Activated T-helper 17 cell treated with anti-CD3 and anti-CD28 coated beads, Interleukin-2, amount 50 U/mL, for 72 hours (primary cell): ENCODE measurements at regions not wholly inside any gene's neighbourhood (a gene's known extent, or its start where the extent isn't known, plus 50 kb on each side); places are given as distances from the start of the nearest gene placed in this dataset.

ENCODE experiments used
- ATAC-seq: fragments of 150-1000 bp; cut with Tn5 transposase; replicated peaks from 2 replicates; pipeline ENCODE4 v1.10.0; 2021; ENCODE audit warnings: mild to moderate bottlenecking, moderate library complexity
- H3K27ac Mint-ChIP-seq: one replicate; pipeline ENCODE4 v1.8.0; 2022; ENCODE audit warnings: mixed read lengths
- H3K27me3 Mint-ChIP-seq: one replicate; pipeline ENCODE4 v1.8.0; 2022; ENCODE audit warnings: mixed read lengths
- H3K36me3 Mint-ChIP-seq: one replicate; pipeline ENCODE4 v1.8.0; 2022; ENCODE audit warnings: low read depth, mild to moderate bottlenecking, mixed read lengths
- H3K4me1 Mint-ChIP-seq: one replicate; pipeline ENCODE4 v1.8.0; 2022; ENCODE audit warnings: mixed read lengths
- H3K4me3 Mint-ChIP-seq: one replicate; pipeline ENCODE4 v1.8.0; 2022; ENCODE audit warnings: mild to moderate bottlenecking, mixed read lengths
- H3K9me3 Mint-ChIP-seq: one replicate; pipeline ENCODE4 v1.8.0; 2022; ENCODE audit warnings: mixed read lengths

DNA sequence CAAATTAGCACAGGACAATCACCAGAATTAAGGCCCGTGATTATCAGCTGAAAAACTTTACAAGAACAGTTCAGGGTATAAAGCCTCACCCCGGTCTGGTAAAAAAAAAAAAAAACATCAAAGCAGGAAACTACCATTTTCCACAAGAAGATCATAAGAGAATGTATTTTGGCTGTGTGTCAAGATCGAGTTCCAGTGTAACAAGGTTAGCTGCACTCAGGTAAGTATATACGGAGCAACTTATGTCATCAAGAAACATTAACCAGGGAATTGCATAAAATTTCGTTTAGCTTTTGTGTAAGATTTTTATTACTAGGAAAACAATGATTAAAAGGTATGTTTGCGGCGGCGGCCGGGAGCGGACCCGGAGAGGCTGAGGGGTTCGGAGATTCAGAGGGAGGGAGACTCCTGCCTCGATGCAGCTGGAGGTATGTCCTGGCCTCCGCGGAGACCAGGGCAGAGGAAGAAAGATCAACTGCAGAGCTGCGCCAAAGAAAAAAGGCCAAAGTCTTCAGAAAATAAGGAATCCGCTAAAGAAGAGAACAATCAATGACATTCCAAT, 533.8 kb upstream of the CNTNAP2 start:
- Mint-ChIP-seq H3K4me3 (no peak overlapping the region), H3K9me3 (peaks cover 4% of the 10 kb centered on the region), H3K36me3 (no peaks in the 10 kb centered on the region), H3K27ac (no peak overlapping the region), H3K27me3 (no peaks in the 10 kb centered on the region), H3K4me1 (no peaks in the 10 kb centered on the region)
- no peak for ATAC-seq

DNA sequence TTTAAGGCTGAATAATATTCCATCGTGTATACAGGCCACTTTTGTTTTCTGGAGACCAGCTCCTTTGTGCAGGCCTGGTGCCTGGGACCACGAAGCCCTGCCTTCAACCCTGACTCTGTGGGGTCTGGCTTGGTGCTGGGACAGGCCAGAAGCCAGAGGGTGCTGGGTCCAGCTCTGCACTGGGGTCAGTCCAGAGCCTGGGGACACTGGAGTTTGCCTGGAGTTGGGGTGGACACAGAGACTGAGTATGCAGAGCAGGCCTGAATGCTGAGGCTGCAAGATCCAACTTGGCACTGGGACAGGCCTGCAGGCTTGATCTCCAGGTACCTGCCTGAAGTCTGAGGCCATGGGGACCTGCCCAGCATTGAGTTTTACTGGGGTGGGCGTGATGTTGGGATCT, 558.8 kb upstream of the CNTNAP2 start:
- Mint-ChIP-seq H3K27ac (no peak overlapping the region), H3K36me3 (no peaks in the 10 kb centered on the region), H3K4me3 (no peak overlapping the region), H3K27me3 (no peaks in the 10 kb centered on the region), H3K9me3 (peaks cover 10% of the 10 kb centered on the region), H3K4me1 (no peaks in the 10 kb centered on the region)
- no peak for ATAC-seq

DNA sequence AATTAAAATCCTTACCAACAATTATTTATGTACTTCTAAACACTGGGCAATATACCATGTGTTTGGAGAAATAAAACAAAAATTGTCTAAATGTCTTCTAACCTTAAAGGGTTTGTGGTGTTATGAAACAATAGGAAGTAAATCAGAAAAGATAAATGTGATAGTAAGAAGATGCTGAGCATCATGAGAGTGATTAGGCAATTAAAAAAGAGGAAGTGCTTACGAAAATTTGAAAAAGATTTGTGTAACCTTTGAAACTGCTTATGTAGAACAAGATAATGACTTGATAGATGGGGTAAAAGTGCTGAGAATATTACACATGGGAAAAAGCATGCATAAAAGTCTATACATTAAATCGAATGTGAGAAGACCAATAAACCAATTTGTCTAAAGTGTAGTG, 573.4 kb upstream of the CNTNAP2 start:
- Mint-ChIP-seq H3K36me3 (no peaks in the 10 kb centered on the region), H3K9me3 (peaks cover 3% of the 10 kb centered on the region), H3K4me3 (no peak overlapping the region), H3K27ac (no peak overlapping the region), H3K27me3 (no peaks in the 10 kb centered on the region), H3K4me1 (no peaks in the 10 kb centered on the region)
- ATAC-seq: no peak

DNA sequence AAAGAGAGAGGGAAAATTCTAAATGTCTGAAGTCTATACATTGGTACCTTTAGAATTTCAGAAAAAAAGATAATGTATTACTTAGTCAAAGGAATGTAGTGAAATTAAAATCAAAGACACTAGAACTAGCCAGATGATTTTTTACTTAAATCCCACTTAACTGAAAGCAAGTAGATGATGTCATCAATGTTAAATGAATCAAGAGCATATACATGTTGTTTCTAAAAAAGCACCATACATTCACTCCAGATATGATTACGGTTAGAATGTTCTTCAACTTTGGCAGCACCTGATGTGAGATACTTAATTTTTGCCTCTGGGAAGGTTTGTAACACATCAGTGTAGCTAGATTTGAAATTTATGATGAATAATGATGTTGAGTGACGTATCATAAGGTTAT, 576.7 kb upstream of the CNTNAP2 start:
- Mint-ChIP-seq H3K36me3 (no peaks in the 10 kb centered on the region), H3K4me1 (no peaks in the 10 kb centered on the region), H3K4me3 (no peak overlapping the region), H3K27me3 (no peaks in the 10 kb centered on the region), H3K27ac (no peak overlapping the region), H3K9me3 (peaks cover 3% of the 10 kb centered on the region)
- no peak for ATAC-seq

DNA sequence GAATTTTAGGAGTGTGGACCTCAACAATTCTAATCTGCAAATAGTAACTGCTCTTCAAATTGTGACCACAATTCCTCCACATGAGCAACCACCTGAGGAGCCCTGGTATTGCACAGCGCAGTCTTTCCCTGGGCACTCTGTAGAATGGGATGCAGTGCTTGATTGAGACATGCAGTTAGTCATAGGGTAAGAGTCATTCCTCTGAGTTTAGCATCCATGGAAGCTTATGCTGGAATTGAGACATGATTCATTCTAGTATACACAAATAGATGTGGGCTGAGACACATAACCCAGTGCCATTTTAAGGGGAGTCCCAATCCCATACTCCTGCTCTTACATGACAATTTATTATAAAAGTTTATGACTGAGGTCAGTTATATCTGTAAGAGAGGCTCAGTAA, 582.3 kb upstream of the CNTNAP2 start:
- ATAC-seq: no peak
- H3K27me3 Mint-ChIP-seq: no peaks in the 10 kb centered on the region
- H3K4me1 Mint-ChIP-seq: no peaks in the 10 kb centered on the region
- no peak overlapping the region for H3K27ac Mint-ChIP-seq
- H3K9me3 Mint-ChIP-seq: peaks cover 10% of the 10 kb centered on the region
- H3K36me3 Mint-ChIP-seq: no peaks in the 10 kb centered on the region
- H3K4me3 Mint-ChIP-seq: no peak overlapping the region

DNA sequence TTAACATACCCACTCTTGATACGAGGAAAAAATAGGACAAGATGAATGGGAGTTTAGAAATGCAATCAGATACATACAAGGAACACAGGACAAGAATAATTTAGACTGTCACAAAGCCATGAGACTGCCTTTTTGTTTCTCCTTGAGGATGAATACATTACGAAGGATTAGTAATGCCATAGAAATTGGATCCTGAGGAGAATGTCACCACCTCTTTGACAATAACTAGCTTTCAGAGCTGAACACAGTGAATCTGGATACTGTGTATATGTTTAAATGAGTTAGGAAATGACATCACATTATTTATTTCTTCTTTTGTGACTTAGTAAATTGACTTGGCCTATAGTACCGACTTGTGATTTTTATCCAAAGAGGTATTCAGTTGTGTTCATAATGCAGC, 596.3 kb upstream of the CNTNAP2 start:
- Mint-ChIP-seq H3K9me3 (peaks cover 4% of the 10 kb centered on the region), H3K36me3 (no peaks in the 10 kb centered on the region), H3K4me1 (no peaks in the 10 kb centered on the region), H3K4me3 (no peak overlapping the region), H3K27ac (no peak overlapping the region), H3K27me3 (no peaks in the 10 kb centered on the region)
- no peak for ATAC-seq

DNA sequence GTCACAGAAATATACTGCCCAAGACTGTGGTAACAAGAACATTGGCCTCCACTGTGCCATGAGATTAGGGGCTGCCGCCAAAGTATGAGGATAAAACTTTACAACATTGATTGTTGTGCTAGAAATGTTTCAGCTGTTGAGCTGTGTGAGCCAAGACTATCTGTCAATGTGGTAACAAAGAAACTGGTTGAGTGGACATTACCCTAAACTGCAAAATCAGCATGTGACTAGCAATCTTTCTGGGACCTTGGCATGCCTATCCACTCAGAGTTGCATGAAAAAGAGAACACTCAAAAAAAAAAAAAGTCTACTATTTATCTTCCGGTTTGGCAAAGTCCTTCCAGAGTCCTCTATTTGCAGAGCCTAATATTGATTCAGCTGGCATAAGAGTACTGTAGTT, 605.6 kb upstream of the CNTNAP2 start:
- Mint-ChIP-seq H3K9me3 (peaks cover 3% of the 10 kb centered on the region), H3K36me3 (no peaks in the 10 kb centered on the region), H3K27ac (no peak overlapping the region), H3K27me3 (no peaks in the 10 kb centered on the region), H3K4me3 (no peak overlapping the region), H3K4me1 (no peaks in the 10 kb centered on the region)
- ATAC-seq: no peak

DNA sequence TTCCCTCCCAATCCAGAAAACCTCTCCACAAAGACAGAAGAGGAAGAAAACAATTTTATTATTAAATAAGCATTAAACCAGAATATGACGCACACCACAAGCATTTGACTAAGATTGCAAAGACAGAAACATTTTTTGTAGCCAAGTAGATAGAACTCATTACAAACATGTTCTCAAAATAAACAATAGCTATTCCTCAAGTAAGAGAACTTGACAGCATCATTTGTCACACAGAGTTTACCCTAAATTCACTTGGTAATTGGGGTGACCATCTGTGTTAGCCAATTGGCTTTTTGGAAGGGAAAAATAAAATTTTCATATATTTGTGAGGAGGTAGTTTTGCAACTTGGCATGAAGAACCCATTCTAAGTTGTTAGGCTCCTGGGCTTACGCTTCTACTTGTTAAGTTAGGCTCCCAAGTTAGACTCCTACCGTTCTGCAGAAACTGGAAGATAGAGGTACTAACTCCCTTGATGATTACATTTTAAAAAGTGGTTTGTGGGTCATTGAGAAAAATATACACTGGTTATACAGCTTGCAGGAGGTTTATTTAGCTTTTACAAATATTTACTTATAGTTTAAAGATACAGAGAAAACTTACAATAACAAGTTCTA, 618.6 kb upstream of the CNTNAP2 start:
- Mint-ChIP-seq H3K4me1 (no peaks in the 10 kb centered on the region), H3K9me3 (peaks cover 13% of the 10 kb centered on the region), H3K36me3 (no peaks in the 10 kb centered on the region), H3K27me3 (no peaks in the 10 kb centered on the region), H3K27ac (no peak overlapping the region), H3K4me3 (no peak overlapping the region)
- no peak for ATAC-seq

DNA sequence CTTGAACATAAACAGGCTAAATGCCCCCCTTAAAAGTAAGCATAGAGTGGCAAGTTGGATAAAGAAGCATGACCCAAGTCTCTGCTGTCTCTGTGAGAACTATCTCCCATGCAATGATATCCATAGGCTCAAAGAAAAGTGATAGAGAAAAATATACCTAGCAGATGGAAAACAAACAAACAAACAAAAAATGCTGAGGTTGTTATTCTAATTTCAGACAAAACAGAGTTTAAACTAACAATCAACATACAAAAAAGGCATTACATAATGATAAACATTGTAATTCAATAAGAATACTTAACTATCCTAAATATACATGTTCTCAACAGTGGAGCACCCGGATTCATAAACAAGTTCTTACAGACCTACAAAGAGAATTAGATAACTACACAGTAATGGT, 626.2 kb upstream of the CNTNAP2 start:
- no peaks in the 10 kb centered on the region for H3K27me3 Mint-ChIP-seq
- ATAC-seq: no peak
- H3K9me3 Mint-ChIP-seq: peaks cover 9% of the 10 kb centered on the region
- no peak overlapping the region for H3K27ac Mint-ChIP-seq
- H3K4me3 Mint-ChIP-seq: no peak overlapping the region
- no peaks in the 10 kb centered on the region for H3K4me1 Mint-ChIP-seq
- no peaks in the 10 kb centered on the region for H3K36me3 Mint-ChIP-seq

DNA sequence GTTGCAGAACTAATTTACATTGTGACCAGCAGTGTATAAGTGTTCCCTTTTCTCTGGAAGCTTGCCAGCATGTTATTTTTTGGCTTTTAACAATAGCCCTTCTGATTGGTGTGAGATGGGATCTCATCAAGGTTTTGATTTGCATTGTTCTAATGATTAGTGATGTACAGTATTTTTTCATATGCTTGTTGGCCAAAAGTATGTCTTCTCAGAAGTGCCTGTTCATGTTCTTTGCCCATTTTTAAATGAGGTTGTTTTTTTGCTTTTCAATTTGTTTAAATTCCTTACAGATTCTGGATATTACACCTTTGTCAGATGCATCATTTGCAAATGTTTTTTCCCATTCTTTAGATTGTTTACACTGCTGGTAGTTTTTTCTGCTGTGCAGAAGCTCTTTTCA, 627.0 kb upstream of the CNTNAP2 start:
- Mint-ChIP-seq H3K9me3 (peaks cover 9% of the 10 kb centered on the region), H3K4me1 (no peaks in the 10 kb centered on the region)

DNA sequence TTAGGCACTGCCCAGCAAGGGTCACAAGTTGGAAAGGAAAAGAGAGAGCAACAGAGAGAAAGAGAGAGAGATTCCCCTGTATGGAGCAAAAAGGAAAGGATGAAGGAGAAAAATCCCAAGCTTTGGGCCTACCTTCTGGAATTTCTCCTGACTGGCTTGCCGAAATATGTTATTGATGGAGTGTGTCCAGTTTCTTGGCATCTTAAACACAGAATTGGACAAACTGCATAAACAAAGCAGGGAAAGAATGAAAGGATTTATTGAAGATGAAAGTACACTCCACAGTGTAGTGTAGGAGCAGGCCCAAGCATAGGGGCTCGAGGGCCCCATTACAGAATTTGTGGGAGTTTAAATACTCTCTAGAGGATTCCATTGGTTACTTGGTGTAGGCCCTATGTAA, 627.8 kb upstream of the CNTNAP2 start:
- H3K4me1 Mint-ChIP-seq: no peaks in the 10 kb centered on the region
- no peak for ATAC-seq
- H3K36me3 Mint-ChIP-seq: no peaks in the 10 kb centered on the region
- H3K27ac Mint-ChIP-seq: no peak overlapping the region
- H3K4me3 Mint-ChIP-seq: no peak overlapping the region
- no peaks in the 10 kb centered on the region for H3K27me3 Mint-ChIP-seq
- H3K9me3 Mint-ChIP-seq: peaks cover 9% of the 10 kb centered on the region

More for the DNA sequence above, 627.0 kb upstream of the CNTNAP2 start:
- H3K36me3 Mint-ChIP-seq: no peaks in the 10 kb centered on the region
- H3K27ac Mint-ChIP-seq: no peak overlapping the region
- H3K4me3 Mint-ChIP-seq: no peak overlapping the region
- no peak for ATAC-seq
- no peaks in the 10 kb centered on the region for H3K27me3 Mint-ChIP-seq

DNA sequence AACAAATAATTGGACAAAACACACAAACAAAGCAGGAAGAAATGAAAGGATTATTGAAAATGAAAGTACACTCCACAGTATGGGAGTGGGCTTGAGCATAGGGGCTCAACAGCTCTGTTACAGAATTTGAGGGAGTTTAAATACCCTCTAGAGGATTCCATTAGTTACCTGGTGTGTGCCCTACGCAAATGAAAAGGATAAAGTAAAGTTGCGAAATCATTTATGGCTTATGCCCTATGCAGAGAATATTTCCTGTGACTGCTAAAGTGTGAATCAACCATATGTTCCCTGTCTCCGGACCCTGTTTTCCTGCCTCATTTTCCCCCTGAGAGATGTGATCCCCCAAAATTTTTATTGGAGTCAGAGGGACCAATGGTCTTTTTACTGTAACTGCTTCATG, 634.6 kb upstream of the CNTNAP2 start:
- Mint-ChIP-seq H3K9me3 (peaks cover 2% of the 10 kb centered on the region), H3K27ac (no peak overlapping the region)
- ATAC-seq: no peak

DNA sequence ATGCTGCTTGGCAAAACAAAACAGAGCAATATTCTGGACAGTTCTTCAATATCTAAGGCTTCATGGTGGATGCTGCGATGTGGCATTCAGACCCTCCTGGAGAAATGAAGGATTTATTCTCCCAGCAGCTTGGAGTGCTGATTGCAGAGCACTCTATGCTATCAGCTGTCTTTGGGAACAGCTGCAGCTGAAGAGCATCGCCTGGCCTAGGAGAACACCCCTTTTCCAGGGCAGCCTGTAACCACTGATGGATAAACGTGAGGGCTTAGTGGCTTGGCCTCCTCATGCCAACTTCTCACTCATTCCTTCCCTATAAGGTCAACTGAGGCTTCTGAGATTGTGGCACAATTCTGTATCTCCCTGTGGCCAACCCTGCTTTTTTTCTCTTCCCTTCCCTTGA, 638.1 kb upstream of the CNTNAP2 start:
- H3K9me3 Mint-ChIP-seq: peaks cover 4% of the 10 kb centered on the region
- no peak overlapping the region for H3K4me3 Mint-ChIP-seq
- H3K4me1 Mint-ChIP-seq: no peaks in the 10 kb centered on the region
- H3K27ac Mint-ChIP-seq: no peak overlapping the region
- ATAC-seq: no peak
- no peaks in the 10 kb centered on the region for H3K27me3 Mint-ChIP-seq
- no peaks in the 10 kb centered on the region for H3K36me3 Mint-ChIP-seq

More for the DNA sequence above, 634.6 kb upstream of the CNTNAP2 start:
- Mint-ChIP-seq H3K27me3 (no peaks in the 10 kb centered on the region), H3K4me3 (no peak overlapping the region), H3K36me3 (no peaks in the 10 kb centered on the region), H3K4me1 (no peaks in the 10 kb centered on the region)

DNA sequence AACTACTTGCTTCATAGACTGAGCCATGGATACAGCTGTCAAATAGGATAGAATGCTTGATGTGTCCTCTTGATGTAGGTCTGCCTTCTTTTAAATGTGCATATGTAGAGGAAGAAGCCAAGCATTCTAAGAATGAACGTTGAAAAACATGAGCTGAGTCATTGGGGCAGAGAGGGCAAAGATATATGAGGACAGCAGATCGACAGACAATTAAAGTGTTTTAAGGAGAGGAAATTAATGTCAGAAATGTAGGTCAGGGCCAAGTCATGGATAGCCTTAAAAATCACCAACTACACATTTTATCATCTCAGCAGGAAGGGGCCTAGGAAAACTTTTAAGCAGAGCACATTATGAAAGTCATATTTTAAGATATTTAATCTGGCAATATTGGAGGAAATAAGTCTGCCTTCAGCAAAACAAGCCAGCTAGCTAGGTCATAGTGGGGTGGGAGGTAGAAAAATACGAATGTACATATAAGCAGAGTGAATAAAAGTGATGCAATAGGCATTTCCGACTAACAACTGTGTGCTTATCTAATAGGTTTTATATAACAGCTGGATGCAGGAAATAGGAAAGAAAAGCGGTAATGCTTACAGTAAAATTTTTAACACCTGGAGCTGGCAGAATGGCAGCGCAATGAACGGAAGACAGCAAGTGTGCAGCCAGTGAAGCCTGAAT, 638.3 kb upstream of the TPK1 start:
- no peak overlapping the region for H3K4me3 Mint-ChIP-seq

DNA sequence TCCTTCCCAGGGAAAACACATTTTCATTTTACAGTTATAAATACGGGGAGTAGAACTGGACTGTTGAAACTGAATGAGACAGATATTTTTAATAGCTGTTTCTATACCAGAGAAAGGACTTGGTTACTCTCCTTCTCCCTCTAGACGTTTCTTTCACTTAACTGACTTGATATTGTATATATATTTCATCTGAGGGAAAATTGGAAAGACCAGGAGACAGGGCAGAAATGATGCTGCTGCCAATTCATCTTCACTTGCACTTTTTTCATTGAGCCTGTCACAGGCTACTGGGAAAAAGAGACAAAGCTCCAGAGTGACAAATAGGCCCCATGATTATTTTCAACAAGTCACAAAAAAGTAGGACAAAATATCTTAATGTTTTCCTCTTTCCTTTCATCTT, 636.0 kb upstream of the TPK1 start:
- no peak overlapping the region for H3K27ac Mint-ChIP-seq
- no peak for ATAC-seq
- H3K4me1 Mint-ChIP-seq: no peaks in the 10 kb centered on the region
- H3K4me3 Mint-ChIP-seq: no peak overlapping the region
- H3K9me3 Mint-ChIP-seq: peaks cover 12% of the 10 kb centered on the region
- no peaks in the 10 kb centered on the region for H3K27me3 Mint-ChIP-seq
- no peaks in the 10 kb centered on the region for H3K36me3 Mint-ChIP-seq

More for the DNA sequence above, 638.3 kb upstream of the TPK1 start:
- Mint-ChIP-seq H3K36me3 (no peaks in the 10 kb centered on the region), H3K9me3 (peaks cover 8% of the 10 kb centered on the region), H3K27ac (no peak overlapping the region), H3K4me1 (no peaks in the 10 kb centered on the region), H3K27me3 (no peaks in the 10 kb centered on the region)
- no peak for ATAC-seq
